Mucosa of rectum (tissue), 2 donors: ENCODE measurements at regions not wholly inside any gene's neighbourhood (a gene's known extent, or its start where the extent isn't known, plus 50 kb on each side); places are given as distances from the start of the nearest gene placed in this dataset.

Source experiments
- H3K27ac ChIP-seq, 2 donors: one replicate each; pipeline ENCODE4 v1.7.0; 2013; ENCODE audit warnings: inconsistent platforms in 2 of 2, low read depth in 2 of 2, low read length in 2 of 2
- H3K27me3 ChIP-seq, 2 donors: one replicate each; pipeline ENCODE4 v1.7.0; 2013; ENCODE audit warnings: low read length in 2 of 2; ENCODE audit not compliant: control insufficient read depth in 2 of 2, insufficient read depth in 2 of 2
- H3K36me3 ChIP-seq, 2 donors: one replicate each; pipeline ENCODE4 v1.7.0; 2013; ENCODE audit warnings: low read length in 2 of 2; ENCODE audit not compliant: control insufficient read depth in 2 of 2, insufficient read depth in 2 of 2
- H3K4me1 ChIP-seq, 2 donors: one replicate each; pipeline ENCODE4 v1.7.0; 2013; ENCODE audit warnings: low read length in 2 of 2, mild to moderate bottlenecking in 1 of 2; ENCODE audit not compliant: control insufficient read depth in 2 of 2, insufficient read depth in 2 of 2
- H3K4me3 ChIP-seq, 2 donors: one replicate each; pipeline ENCODE4 v1.7.0; 2013; ENCODE audit warnings: low read length in 2 of 2
- H3K9ac ChIP-seq, 2 donors: one replicate each; pipeline ENCODE4 v1.7.0; 2013; ENCODE audit warnings: low read length in 2 of 2, low read depth in 1 of 2, mild to moderate bottlenecking in 1 of 2
- H3K9me3 ChIP-seq, 2 donors: one replicate each; pipeline ENCODE4 v1.7.0; 2013; ENCODE audit warnings: low read length in 2 of 2; ENCODE audit not compliant: control insufficient read depth in 2 of 2
- donor health status: healthy.
- donor health status: Normal muscosa, but diverticular disease.

- H3K27me3 ChIP-seq = no peaks in the 10 kb centered on the region
- H3K27ac ChIP-seq = no peak overlapping the region
- no peaks in the 10 kb centered on the region for H3K4me1 ChIP-seq
- no peaks in the 10 kb centered on the region for H3K36me3 ChIP-seq
- H3K9ac ChIP-seq = no peak overlapping the region
- H3K4me3 ChIP-seq = no peak overlapping the region
- H3K9me3 ChIP-seq = no peaks in the 10 kb centered on the region
These were observed 348.1 kb upstream of the VWC2 start for GRCh38 chr7:49425277-49425818.

GRCh38 chr7:49432254-49432653 lies 341.2 kb upstream of the VWC2 start:
- Histone ChIP-seq H3K27ac (no peak overlapping the region), H3K36me3 (no peaks in the 10 kb centered on the region), H3K9ac (no peak overlapping the region), H3K4me1 (no peaks in the 10 kb centered on the region), H3K9me3 (no peaks in the 10 kb centered on the region), H3K27me3 (no peaks in the 10 kb centered on the region), H3K4me3 (no peak overlapping the region)

DNA sequence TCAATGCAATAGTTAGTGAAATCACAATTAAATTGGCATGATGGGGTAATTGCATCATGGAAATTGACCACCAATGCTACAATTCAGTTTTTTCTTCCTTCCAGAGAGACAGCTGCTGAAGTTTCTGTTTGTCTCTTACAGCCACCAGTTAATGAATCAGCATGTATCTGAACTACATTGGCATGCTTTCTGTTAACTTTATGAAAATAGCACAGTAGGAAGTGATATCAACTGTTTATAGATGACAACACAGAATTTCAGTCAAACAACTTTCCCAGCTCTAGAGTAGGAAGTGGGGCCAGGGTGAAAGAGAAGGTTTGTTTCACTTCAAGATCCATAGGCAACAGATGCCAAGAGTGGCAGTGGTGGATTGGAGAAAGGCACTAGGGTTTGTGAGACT lies 339.6 kb upstream of the VWC2 start:
- Histone ChIP-seq H3K4me1 (no peaks in the 10 kb centered on the region), H3K4me3 (no peak overlapping the region), H3K36me3 (no peaks in the 10 kb centered on the region), H3K9me3 (no peaks in the 10 kb centered on the region), H3K27ac (no peak overlapping the region), H3K9ac (no peak overlapping the region), H3K27me3 (no peaks in the 10 kb centered on the region)

- no peak overlapping the region for H3K27ac ChIP-seq
- no peak overlapping the region for H3K9ac ChIP-seq
- H3K4me1 ChIP-seq = no peaks in the 10 kb centered on the region
- no peaks in the 10 kb centered on the region for H3K9me3 ChIP-seq
- no peak overlapping the region for H3K4me3 ChIP-seq
- no peaks in the 10 kb centered on the region for H3K36me3 ChIP-seq
- H3K27me3 ChIP-seq = no peaks in the 10 kb centered on the region
These were observed 338.6 kb upstream of the VWC2 start for GRCh38 chr7:49434846-49435245.

- no peak overlapping the region for H3K27ac ChIP-seq
- H3K9ac ChIP-seq = no peak overlapping the region
- no peaks in the 10 kb centered on the region for H3K9me3 ChIP-seq
- H3K4me3 ChIP-seq = no peak overlapping the region
- no peaks in the 10 kb centered on the region for H3K27me3 ChIP-seq
- H3K36me3 ChIP-seq = no peaks in the 10 kb centered on the region
- no peaks in the 10 kb centered on the region for H3K4me1 ChIP-seq
These were observed 335.2 kb upstream of the VWC2 start for GRCh38 chr7:49438281-49438680.

DNA sequence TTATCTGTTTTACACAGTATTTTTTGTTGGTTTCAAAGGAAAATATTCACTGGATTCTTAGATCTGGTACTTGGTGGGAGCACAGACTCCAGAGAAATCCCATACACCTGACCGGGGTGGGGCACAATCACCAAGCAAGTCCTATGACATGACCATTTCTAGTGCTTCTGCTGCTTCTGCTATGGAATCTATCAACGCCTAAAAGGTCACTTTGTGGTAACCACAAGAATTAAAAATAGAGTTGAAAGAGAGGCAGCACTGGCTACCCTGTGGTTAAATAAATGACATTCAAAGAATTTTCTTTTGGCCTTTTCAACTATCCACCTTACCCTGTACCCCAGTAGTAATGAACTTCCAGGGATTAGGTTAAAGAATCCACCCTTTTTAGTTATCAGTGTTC lies 329.9 kb upstream of the VWC2 start:
- H3K27ac ChIP-seq = no peak overlapping the region
- no peaks in the 10 kb centered on the region for H3K36me3 ChIP-seq
- H3K9ac ChIP-seq = no peak overlapping the region
- no peaks in the 10 kb centered on the region for H3K27me3 ChIP-seq
- no peaks in the 10 kb centered on the region for H3K4me1 ChIP-seq
- H3K4me3 ChIP-seq = no peak overlapping the region
- no peaks in the 10 kb centered on the region for H3K9me3 ChIP-seq

- Histone ChIP-seq H3K4me3 (no peak overlapping the region), H3K36me3 (no peaks in the 10 kb centered on the region), H3K4me1 (no peaks in the 10 kb centered on the region), H3K9me3 (no peaks in the 10 kb centered on the region), H3K27ac (no peak overlapping the region), H3K9ac (no peak overlapping the region), H3K27me3 (no peaks in the 10 kb centered on the region)
These were observed 320.0 kb upstream of the VWC2 start for GRCh38 chr7:49453486-49453885.

DNA sequence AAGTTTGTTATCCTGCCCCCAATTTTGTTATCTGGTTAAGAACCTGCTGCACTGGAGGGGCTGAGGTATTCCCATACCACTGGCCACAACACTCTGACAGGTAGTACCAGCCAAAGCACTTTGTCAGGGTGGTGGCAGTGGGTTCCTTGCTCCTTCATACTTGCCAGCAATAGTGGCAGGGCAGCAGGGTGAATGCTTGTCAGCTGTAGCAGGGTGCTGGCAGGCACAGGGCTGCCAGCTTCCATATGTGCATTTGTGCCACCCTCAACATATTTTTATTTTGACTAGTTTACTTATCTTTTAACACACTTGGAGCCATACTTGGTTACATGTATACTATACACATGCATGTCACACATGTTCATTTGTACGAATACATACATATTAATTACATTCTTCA lies 294.0 kb upstream of the VWC2 start:
- Histone ChIP-seq H3K27me3 (no peaks in the 10 kb centered on the region), H3K9me3 (no peaks in the 10 kb centered on the region), H3K36me3 (no peaks in the 10 kb centered on the region), H3K27ac (no peak overlapping the region), H3K9ac (no peak overlapping the region), H3K4me1 (peaks cover 2 to 11% of the 10 kb centered on the region in 2 donors), H3K4me3 (no peak overlapping the region)

DNA sequence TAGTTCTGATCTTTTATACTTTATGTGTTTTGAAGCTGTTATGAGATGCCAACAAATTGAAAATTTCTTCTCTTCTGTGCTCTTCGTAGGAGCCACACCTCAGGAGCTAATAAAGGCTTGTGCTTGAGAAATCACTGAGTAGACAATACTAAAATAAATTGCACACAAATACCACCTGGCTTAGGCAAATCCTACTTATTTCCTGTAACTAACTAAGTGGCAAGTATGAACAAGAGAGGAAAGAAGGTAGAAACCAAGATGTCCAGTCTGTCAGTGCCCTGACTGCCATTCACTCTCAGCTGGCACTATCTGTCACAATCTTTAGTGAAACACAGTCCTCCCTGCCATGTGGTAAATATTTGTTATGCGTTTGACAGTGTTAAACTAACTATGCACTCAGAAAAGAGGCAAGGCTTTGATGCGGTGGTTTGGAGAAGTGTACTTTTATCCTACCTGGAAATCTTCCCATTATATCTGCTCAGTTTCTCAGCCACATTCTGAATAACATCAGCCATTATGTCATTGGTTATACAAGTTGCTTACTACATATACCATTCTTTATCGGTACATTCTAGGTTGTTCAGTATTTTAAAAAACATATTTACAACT lies 293.4 kb upstream of the VWC2 start:
- Histone ChIP-seq H3K9me3 (no peaks in the 10 kb centered on the region), H3K27ac (no peak overlapping the region), H3K27me3 (no peaks in the 10 kb centered on the region), H3K36me3 (no peaks in the 10 kb centered on the region), H3K9ac (no peak overlapping the region), H3K4me1 (peaks cover 2 to 11% of the 10 kb centered on the region in 2 donors), H3K4me3 (no peak overlapping the region)

DNA sequence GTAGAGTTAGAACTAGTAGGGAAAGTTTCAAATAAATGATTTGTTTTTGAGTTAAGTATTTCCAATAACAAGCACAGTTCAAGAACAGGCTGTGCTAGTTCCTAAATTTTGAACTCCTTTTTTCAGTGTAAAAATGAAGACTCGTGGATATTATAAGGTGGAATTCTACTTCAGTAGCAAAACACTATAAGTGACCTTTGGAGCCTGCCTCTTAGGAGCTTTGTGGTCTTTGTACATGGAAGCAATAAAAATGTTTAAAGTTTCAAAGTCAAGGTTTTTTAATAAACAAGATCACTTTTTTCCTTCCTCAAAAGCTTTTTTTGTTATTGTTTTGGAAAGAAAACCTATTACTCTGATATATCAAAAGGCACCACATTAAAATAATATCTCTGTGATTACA lies 292.4 kb upstream of the VWC2 start:
- Histone ChIP-seq H3K36me3 (no peaks in the 10 kb centered on the region), H3K27me3 (no peaks in the 10 kb centered on the region), H3K4me3 (no peak overlapping the region), H3K27ac (no peak overlapping the region), H3K9ac (no peak overlapping the region), H3K4me1 (peaks cover 2 to 11% of the 10 kb centered on the region in 2 donors), H3K9me3 (no peaks in the 10 kb centered on the region)

DNA sequence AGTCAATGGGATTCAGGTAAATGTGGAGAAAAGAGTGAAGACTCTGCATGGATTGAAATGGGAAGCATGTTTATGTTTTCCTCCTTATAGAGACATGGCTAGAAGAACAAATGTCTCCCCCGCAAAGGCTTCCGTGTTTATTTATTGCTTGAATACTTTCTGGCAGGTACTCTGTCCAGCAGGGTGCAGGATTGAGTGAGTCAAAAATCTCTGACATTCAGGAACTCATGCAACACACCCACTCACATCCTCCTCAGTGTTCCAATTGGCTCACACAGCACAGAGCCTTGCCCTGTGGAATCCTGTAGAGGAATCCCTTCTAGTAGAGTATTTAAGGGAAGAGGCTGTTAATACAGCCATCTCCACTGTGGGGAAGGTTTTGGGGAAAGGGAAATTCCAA lies 290.3 kb upstream of the VWC2 start:
- no peaks in the 10 kb centered on the region for H3K36me3 ChIP-seq

More for the DNA sequence above, 290.3 kb upstream of the VWC2 start:
- Histone ChIP-seq H3K4me3 (no peak overlapping the region), H3K27me3 (no peaks in the 10 kb centered on the region), H3K4me1 (peaks cover 9 to 11% of the 10 kb centered on the region in 2 donors), H3K27ac (no peak overlapping the region), H3K9me3 (no peaks in the 10 kb centered on the region), H3K9ac (no peak overlapping the region)
